ENCODE measurements at regions not wholly inside any gene's neighbourhood (a gene's known extent, or its start where the extent isn't known, plus 50 kb on each side); places are given as distances from the start of the nearest gene placed in this dataset.

DNA sequence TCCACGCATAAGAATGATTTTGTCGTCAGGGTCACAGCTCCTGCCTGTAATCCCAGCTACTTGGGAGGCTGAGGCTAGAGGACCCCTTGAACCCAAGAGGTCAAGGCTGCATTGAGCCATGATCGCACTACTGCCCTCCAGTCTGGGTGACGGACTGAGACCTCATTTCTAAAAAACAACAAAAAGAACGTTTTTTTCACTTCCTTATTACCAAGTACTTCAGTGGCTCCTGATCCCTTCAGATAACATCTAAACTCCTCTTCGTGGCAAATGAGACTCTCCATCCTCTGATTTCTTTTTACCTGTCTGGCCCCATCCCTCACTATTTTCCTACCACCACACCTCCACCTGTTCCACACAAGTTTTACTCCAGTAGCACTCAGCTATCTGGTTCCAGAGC is 105.4 kb upstream of the TLK1 start:
- TF ChIP-seq, protein P1, sequence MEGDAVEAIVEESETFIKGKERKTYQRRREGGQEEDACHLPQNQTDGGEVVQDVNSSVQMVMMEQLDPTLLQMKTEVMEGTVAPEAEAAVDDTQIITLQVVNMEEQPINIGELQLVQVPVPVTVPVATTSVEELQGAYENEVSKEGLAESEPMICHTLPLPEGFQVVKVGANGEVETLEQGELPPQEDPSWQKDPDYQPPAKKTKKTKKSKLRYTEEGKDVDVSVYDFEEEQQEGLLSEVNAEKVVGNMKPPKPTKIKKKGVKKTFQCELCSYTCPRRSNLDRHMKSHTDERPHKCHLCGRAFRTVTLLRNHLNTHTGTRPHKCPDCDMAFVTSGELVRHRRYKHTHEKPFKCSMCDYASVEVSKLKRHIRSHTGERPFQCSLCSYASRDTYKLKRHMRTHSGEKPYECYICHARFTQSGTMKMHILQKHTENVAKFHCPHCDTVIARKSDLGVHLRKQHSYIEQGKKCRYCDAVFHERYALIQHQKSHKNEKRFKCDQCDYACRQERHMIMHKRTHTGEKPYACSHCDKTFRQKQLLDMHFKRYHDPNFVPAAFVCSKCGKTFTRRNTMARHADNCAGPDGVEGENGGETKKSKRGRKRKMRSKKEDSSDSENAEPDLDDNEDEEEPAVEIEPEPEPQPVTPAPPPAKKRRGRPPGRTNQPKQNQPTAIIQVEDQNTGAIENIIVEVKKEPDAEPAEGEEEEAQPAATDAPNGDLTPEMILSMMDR (IDR thresholded peaks at IDR 0.05) = no peak
- TF ChIP-seq POLR2AphosphoS5 (IDR thresholded peaks at IDR 0.05) = no peak
- no peak for TF ChIP-seq EP300 (IDR thresholded peaks at IDR 0.05)
- no peak for TF ChIP-seq POLR2A (IDR thresholded peaks at IDR 0.05)
